ENCODE measurements at regions not wholly inside any gene's neighbourhood (a gene's known extent, or its start where the extent isn't known, plus 50 kb on each side); places are given as distances from the start of the nearest gene placed in this dataset.

DNA sequence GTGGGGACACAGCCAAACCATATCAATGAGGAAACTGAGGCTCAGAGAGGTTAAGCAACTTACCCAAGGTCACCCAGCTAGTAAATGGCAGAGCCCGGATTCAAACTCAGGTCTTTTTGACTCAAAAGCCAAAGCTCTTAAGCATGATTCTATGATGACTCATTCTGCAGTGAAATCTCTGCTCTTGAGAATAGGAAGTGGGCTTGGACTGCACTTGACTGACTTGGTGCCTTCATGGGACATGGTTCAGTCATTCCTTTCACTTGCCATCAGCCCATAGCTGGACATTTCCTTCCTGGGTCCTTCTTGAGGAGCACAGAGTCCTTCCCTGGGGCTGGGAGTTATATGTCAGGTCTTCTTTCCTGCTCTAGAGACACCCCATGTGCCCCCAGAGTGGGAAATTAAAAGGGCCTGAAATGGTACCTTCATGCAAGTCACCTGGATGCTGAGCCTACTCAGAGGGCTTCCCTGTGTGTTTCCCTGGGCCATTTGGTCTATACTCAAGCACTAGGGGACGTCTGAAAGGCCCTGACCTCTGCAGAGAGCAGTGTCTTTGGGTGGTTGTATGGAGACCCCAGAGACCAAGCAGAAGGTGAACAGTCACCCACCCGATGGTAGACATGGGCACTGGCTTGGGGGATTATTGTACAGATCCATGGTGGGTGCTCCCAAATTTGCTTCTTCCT is 62.4 kb upstream of the SDK1 start:
- TF ChIP-seq CREB1 (IDR thresholded peaks at IDR 0.05; ENCODE audit: low read depth) (no peak), FOXM1 (IDR thresholded peaks at IDR 0.05; ENCODE audit: borderline replicate concordance, low read depth) (no peak)

DNA sequence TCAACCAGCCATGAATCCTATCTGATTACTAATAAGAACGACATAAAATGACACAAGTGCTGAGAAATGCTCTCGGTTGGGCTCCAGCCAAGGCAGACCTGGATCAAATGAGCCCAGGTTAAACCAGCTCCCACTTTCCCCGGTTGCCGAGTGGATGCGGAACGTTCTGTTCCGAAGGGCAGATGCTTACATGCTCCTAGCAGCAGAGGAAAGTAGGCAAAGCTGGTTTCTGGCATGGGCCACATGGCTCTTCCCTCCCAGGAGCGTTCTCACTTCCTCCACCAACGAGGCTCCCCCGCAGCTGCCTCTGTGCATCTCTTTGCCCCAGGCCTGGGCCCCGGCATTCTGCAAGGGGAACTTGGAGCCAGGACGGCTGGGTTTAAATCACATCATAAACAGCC is 61.8 kb upstream of the SDK1 start:
- TF ChIP-seq ZBTB7A (IDR thresholded peaks at IDR 0.05; ENCODE audit: low read depth) = no peak
- no peak for TF ChIP-seq TEAD4 (IDR thresholded peaks at IDR 0.05)
- no peak for TF ChIP-seq CREB1 (IDR thresholded peaks at IDR 0.05; ENCODE audit: low read depth)
- TF ChIP-seq, protein P1, sequence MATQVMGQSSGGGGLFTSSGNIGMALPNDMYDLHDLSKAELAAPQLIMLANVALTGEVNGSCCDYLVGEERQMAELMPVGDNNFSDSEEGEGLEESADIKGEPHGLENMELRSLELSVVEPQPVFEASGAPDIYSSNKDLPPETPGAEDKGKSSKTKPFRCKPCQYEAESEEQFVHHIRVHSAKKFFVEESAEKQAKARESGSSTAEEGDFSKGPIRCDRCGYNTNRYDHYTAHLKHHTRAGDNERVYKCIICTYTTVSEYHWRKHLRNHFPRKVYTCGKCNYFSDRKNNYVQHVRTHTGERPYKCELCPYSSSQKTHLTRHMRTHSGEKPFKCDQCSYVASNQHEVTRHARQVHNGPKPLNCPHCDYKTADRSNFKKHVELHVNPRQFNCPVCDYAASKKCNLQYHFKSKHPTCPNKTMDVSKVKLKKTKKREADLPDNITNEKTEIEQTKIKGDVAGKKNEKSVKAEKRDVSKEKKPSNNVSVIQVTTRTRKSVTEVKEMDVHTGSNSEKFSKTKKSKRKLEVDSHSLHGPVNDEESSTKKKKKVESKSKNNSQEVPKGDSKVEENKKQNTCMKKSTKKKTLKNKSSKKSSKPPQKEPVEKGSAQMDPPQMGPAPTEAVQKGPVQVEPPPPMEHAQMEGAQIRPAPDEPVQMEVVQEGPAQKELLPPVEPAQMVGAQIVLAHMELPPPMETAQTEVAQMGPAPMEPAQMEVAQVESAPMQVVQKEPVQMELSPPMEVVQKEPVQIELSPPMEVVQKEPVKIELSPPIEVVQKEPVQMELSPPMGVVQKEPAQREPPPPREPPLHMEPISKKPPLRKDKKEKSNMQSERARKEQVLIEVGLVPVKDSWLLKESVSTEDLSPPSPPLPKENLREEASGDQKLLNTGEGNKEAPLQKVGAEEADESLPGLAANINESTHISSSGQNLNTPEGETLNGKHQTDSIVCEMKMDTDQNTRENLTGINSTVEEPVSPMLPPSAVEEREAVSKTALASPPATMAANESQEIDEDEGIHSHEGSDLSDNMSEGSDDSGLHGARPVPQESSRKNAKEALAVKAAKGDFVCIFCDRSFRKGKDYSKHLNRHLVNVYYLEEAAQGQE (IDR thresholded peaks at IDR 0.05; ENCODE audit: low read depth) = no peak
- TF ChIP-seq RAD21 (IDR thresholded peaks at IDR 0.05; ENCODE audit: low read depth) = no peak
- no peak for TF ChIP-seq CEBPB (IDR thresholded peaks at IDR 0.05)
- no peak for TF ChIP-seq TCF12 (IDR thresholded peaks at IDR 0.05; ENCODE audit: low read depth)
- TF ChIP-seq TAF1 (IDR thresholded peaks at IDR 0.05; ENCODE audit: low read depth) = no peak

- TF ChIP-seq MAX (IDR thresholded peaks at IDR 0.05) (no peak), RAD21 (IDR thresholded peaks at IDR 0.05; ENCODE audit: low read depth) (no peak), YY1 (IDR thresholded peaks at IDR 0.05; ENCODE audit: low read depth) (no peak), CEBPB (IDR thresholded peaks at IDR 0.05) (no peak), TEAD4 (IDR thresholded peaks at IDR 0.05) (no peak), FOXM1 (IDR thresholded peaks at IDR 0.05; ENCODE audit: borderline replicate concordance, low read depth) (no peak)
These were observed 60.1 kb upstream of the SDK1 start for GRCh38 chr7:3240826-3241430.

GRCh38 chr7:3241686-3242258 is 59.3 kb upstream of the SDK1 start:
- TF ChIP-seq ZBTB7A (IDR thresholded peaks at IDR 0.05; ENCODE audit: low read depth) (no peak), EGR1 (IDR thresholded peaks at IDR 0.05) (no peak), TCF12 (IDR thresholded peaks at IDR 0.05; ENCODE audit: low read depth) (no peak), TEAD4 (IDR thresholded peaks at IDR 0.05) (no peak), EP300 (IDR thresholded peaks at IDR 0.05; ENCODE audit: borderline replicate concordance) (no peak), NFIC (IDR thresholded peaks at IDR 0.05) (no peak), CEBPB (IDR thresholded peaks at IDR 0.05) (no peak), YY1 (IDR thresholded peaks at IDR 0.05; ENCODE audit: low read depth) (no peak), FOXM1 (IDR thresholded peaks at IDR 0.05; ENCODE audit: borderline replicate concordance, low read depth) (no peak), CREB1 (IDR thresholded peaks at IDR 0.05; ENCODE audit: low read depth) (no peak), TAF1 (IDR thresholded peaks at IDR 0.05; ENCODE audit: low read depth) (no peak), MAX (IDR thresholded peaks at IDR 0.05) (no peak), RAD21 (IDR thresholded peaks at IDR 0.05; ENCODE audit: low read depth) (no peak)
- TF ChIP-seq, protein P1 (IDR thresholded peaks at IDR 0.05; ENCODE audit: low read depth) = no peak
- TF ChIP-seq, protein P2, sequence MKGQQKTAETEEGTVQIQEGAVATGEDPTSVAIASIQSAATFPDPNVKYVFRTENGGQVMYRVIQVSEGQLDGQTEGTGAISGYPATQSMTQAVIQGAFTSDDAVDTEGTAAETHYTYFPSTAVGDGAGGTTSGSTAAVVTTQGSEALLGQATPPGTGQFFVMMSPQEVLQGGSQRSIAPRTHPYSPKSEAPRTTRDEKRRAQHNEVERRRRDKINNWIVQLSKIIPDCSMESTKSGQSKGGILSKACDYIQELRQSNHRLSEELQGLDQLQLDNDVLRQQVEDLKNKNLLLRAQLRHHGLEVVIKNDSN (IDR thresholded peaks at IDR 0.05) = no peak

DNA sequence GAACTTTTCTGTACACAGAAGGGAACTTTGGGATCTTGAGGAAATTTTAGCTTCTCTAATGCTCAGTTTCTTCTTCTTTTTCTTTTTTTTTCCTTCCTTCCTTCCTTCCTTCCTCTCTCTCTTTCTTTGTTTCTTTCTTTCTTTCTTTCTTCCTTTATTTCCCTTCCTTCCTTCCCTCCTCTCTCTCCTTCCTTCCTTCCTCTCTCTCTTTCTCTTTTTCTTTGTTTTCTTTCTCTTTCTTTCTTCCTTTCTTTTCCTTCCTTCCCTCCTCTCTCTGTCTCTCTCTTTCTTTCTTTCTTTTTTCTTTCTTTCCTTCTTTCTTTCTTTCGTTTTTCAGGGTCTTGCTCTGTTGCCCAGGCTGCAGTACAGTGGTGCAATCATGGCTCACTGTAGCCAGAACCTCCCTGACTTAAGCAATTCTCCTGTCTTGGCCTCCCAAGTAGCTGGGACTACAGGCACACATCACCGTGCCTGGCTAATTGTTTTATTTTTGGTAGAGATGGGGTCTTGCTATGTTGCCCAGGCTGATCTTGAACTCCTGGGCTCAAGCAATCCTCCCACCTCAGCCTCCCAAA is 58.6 kb upstream of the SDK1 start:
- TF ChIP-seq, protein P1 (IDR thresholded peaks at IDR 0.05; ENCODE audit: low read depth) = no peak
- TF ChIP-seq MAX (IDR thresholded peaks at IDR 0.05) = no peak
- TF ChIP-seq ZBTB7A (IDR thresholded peaks at IDR 0.05; ENCODE audit: low read depth) = no peak
- TF ChIP-seq, protein P2 (IDR thresholded peaks at IDR 0.05) = no peak
- no peak for TF ChIP-seq NFIC (IDR thresholded peaks at IDR 0.05)
- no peak for TF ChIP-seq CEBPB (IDR thresholded peaks at IDR 0.05)
- TF ChIP-seq TCF12 (IDR thresholded peaks at IDR 0.05; ENCODE audit: low read depth) = no peak
- TF ChIP-seq YY1 (IDR thresholded peaks at IDR 0.05; ENCODE audit: low read depth) = no peak
- TF ChIP-seq FOXM1 (IDR thresholded peaks at IDR 0.05; ENCODE audit: borderline replicate concordance, low read depth) = no peak
- no peak for TF ChIP-seq TAF1 (IDR thresholded peaks at IDR 0.05; ENCODE audit: low read depth)
- TF ChIP-seq EGR1 (IDR thresholded peaks at IDR 0.05) = no peak
- TF ChIP-seq TEAD4 (IDR thresholded peaks at IDR 0.05) = no peak
- TF ChIP-seq EP300 (IDR thresholded peaks at IDR 0.05; ENCODE audit: borderline replicate concordance) = no peak
